D341Med (cell line): ENCODE measurements at regions not wholly inside any gene's neighbourhood (a gene's known extent, or its start where the extent isn't known, plus 50 kb on each side); places are given as distances from the start of the nearest gene placed in this dataset.
"Not testable (repeated sequence)": the region's sequence is repeated elsewhere in the genome, so short reads cannot be mapped to it uniquely, and the experiment has no call there.

Experiments used
- DNase-seq: peaks from one replicate; pipeline ENCODE4 v3.0.0; 2012; ENCODE audit warnings: low spot score

- no peak for DNase-seq
Observed at GRCh38 chr16:13630374-13630773, 289.6 kb upstream of the ERCC4 start.

GRCh38 chr16:13631213-13631767 is 288.7 kb upstream of the ERCC4 start:
- no peak for DNase-seq

DNA sequence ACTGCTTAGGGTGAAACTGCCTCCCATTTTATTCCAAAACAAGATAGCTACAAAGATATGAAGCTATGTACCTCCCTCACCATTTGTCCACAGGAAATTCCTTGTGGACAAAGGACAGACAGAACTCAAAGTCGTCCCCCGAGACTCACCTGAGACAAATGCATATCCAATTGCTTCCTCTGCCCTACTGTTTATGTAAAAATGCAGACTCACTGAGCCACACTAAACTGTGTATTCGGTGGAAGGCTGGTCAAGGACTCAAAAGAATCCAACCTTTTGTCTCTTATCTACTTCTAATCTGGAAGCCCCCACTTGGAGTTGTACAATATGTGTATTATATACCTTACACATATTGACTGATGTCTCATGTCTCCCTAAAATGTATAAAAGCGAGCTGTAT is 288.0 kb upstream of the ERCC4 start:
- no peak for DNase-seq

DNA sequence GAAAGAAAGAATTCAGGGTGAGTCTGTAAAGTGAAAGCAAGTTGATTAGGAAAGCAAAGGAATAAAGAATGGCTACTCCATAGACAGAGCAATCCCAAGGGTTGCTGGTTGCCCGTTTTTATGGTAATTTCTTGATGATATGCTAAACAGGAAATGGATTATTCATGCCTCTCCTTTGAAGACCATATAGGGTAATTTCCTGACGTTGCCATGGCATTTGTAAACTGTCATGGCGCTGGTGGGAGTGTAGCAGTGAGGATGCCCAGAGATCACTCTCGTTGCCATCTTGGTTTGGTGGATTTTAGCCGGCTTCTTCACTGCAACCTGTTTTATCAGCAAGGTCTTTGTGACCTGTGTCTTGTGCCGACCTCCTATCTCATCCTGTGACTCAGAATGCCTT is 287.4 kb upstream of the ERCC4 start:
- DNase-seq: not testable (repeated sequence)

GRCh38 chr16:13633391-13633861 is 286.5 kb upstream of the ERCC4 start:
- no peak for DNase-seq

- no peak for DNase-seq
Observed at GRCh38 chr16:13634253-13634652, 285.7 kb upstream of the ERCC4 start.

- no peak for DNase-seq
Observed at GRCh38 chr16:13634959-13635358, 285.0 kb upstream of the ERCC4 start.

GRCh38 chr16:13638218-13638617 is 281.7 kb upstream of the ERCC4 start:
- no peak for DNase-seq

- DNase-seq: no peak
Observed at GRCh38 chr16:13643412-13643811, 276.5 kb upstream of the ERCC4 start.

- DNase-seq: no peak
Observed at GRCh38 chr16:13645601-13646245, 274.2 kb upstream of the ERCC4 start.

- DNase-seq: no peak
Observed at GRCh38 chr16:13660807-13661206, 259.1 kb upstream of the ERCC4 start.

GRCh38 chr16:13665876-13666275 is 254.1 kb upstream of the ERCC4 start:
- DNase-seq: no peak

DNA sequence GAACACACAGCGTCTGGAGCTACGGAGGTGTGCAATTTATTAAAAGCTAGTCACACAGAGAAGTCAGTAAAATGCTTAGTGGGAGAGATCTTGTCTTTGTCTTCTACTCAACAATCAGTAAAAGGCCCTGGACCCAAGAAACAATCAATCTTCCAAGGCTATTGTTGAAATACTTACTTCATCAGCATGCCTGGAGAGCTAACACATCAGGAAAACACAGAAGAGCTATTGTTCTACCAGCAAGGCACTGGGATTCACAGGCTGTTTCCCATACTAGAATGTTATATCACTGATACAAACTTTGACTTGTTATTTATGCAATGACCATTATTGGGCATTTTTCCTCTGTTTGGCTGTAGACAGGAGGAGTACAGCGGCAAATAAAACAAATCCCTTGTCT is 247.8 kb upstream of the ERCC4 start:
- no peak for DNase-seq

DNA sequence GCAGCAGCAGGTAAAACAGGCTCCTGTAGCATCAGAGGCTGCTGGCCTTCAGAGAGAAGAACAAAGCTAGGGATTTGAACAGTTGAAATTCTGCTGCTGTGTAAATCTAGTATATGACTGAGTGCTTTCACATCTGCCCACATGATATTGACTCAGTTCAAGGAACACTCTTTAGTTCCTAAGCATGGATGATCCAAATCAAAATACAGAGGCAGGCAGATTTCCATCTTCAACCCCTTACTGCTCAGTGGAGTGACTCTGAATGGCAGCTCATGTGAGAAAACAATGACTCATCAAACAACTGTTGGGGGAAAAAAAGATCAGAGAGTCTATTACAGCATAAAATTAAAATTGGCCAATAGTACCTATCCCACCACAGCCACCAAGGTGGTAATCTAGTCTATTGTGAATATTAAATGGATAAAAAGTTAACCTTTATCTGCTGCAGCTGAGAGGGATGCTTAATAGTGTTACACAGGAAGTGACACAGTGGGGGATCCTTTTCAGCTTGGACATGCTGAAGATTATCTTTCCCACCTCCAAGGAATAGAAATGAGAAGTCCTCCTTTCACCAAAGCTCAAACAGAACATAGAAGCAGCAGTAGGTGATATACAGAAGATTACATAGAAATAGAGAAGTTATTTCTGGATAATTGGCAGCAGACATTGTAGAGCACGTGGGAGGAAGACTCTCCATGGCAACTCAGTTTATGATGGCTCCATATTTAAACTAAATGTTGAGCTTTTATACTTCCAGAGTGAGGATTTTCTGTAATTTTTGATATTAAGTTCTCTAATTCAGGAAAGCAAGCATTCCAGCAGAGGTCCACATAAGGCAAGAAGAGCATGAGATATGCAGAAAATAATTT is 239.7 kb upstream of the ERCC4 start:
- no peak for DNase-seq

GRCh38 chr16:13684819-13685563 is 235.0 kb upstream of the ERCC4 start:
- no peak for DNase-seq

DNA sequence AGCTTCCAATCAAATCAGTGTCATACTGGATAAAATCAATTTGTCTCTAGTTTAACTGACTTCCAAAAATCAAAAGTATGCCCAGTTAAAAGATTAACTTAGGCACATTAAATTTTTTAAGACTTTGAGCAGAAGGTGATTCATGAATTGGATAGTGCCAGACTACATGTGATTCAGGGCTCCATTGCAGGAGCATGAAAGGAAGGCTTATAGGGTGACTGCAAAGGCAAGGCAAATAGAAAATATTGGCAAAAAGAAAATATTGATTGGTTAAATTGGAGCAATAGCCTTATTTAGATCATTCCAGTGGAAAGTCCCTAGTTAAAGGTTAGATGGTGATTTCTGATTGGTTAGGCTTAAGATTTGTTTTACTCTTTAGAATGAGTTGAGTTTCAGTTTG is 223.9 kb upstream of the ERCC4 start:
- DNase-seq: no peak

- DNase-seq: no peak
Observed at GRCh38 chr16:13697013-13697412, 222.9 kb upstream of the ERCC4 start.

DNA sequence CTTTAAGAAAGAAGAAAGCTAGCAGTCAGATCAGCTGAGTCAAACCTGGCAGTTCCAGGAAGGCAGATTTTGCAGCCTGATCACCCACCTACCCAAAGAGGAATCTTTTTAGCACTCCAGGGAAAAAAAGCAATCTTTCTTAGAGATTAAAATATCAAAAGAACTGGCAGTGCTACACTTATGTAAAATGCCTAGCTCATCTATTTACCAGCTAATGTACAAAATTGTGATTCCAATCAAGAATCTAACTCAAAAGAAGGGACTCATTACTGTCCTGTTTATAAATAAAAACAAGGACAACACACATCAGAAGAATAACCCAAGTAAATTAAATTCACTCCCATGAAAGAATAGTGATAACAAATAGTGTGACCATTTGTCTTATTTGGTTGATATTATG is 222.4 kb upstream of the ERCC4 start:
- no peak for DNase-seq

DNA sequence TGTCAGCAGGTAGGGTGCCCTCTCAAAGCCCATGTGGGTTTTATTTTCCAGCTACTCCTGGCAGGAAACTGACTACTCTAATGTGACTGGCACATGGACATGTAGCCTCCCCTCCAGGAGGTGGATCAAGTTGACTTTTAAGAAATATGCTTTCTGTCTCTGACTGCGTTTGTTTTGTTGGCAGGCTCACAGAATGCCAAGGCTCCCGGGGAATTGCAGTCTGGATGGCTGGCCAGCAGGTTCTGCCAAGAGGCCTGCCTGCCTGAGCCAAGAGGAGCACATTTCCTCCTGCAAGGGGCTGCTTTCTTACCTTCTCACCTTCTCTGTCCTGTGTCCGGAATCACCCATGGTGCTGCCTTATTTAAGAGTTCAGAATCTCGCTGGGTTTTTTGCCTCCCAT is 217.3 kb upstream of the ERCC4 start:
- DNase-seq: no peak

- DNase-seq: no peak
Observed at GRCh38 chr16:13708347-13709120, 211.4 kb upstream of the ERCC4 start.

DNA sequence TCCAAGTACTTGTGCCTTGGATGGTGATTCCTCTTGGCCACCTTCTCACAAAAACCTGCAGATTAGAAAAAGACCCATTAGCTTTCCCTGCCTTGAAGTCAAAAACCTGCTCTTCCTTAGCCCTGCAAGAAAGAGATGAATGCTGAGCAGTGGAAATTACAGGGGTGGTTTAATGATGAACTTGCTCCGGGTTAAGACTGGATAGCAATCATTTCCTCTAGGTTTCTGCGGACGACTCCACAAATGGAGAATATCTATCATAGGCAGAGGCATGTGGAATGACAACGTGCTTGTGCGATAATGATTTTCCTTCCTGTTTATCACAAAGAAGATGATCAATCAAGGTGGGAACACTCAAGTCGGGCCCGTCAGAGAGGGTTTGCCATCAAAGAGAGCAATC is 201.2 kb upstream of the ERCC4 start:
- no peak for DNase-seq

DNA sequence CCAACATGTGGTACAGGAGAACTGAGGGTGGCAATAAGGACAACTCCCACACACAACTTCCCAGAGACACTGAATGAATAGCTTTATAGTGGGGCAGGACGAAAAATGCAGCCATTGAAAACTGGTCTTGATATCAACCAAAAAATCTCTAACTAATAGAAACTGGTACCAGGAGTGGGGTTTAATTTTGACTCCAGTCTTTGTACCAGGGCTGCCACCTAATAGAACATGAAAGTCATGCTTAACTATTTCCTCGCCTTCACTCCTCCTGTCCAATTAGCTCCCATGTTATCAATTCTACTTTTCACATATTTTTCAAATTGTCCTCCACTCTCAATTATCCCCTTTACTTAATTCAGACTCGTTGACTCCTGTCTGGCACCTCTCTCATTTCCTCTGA is 192.0 kb upstream of the ERCC4 start:
- no peak for DNase-seq
